PC-3 (cell line): ENCODE measurements at regions not wholly inside any gene's neighbourhood (a gene's known extent, or its start where the extent isn't known, plus 50 kb on each side); places are given as distances from the start of the nearest gene placed in this dataset.

Experiments used
- ATAC-seq: fragments of 200-7000 bp; cut with Tn5 transposase; 2 replicates; pipeline ENCODE4 v1.9.1; 2020; ENCODE audit warnings: mild to moderate bottlenecking, moderate library complexity
- BruUV-seq: library from RNA; stranded (reverse); fragments of 400-500 nt; replicated peaks from 2 replicates; lab custom pipeline; 2021; lab: Mats Ljungman, UMichigan
- CTCF ChIA-PET: fragments of 300-600 bp; sonication (Branson Sonifier 250); formaldehyde crosslinking; loops from one replicate; lab custom pipeline; 2022; ENCODE audit warnings: antibody characterized with exemption; lab: Charles Lee
- POLR2A ChIA-PET: fragments of 300-600 bp; sonication (Branson Sonifier 250); formaldehyde crosslinking; loops from one replicate; lab custom pipeline; 2022; ENCODE audit warnings: antibody characterized with exemption; ENCODE audit not compliant: unreplicated experiment; lab: Charles Lee
- DNase-seq: peaks from one replicate; pipeline ENCODE4 v3.0.0-alpha.2; 2015
- H2AFZ ChIP-seq: fragments of 300-600 bp; sonication (generic); 2 replicates; pipeline ENCODE4 v1.6.0; 2016; ENCODE audit warnings: antibody characterized with exemption, low read length
- H3F3A ChIP-seq: fragments of 300-600 bp; sonication (generic); one replicate; pipeline ENCODE4 v1.6.0; 2017; ENCODE audit warnings: antibody characterized with exemption, low read length, control low read depth, mild to moderate bottlenecking; ENCODE audit not compliant: unreplicated experiment
- H3K27ac ChIP-seq: fragments of 300-600 bp; sonication (generic); 2 replicates; pipeline ENCODE4 v1.5.1; 2016; ENCODE audit warnings: mild to moderate bottlenecking, low read length
- H3K27me3 ChIP-seq: fragments of 300-600 bp; sonication (generic); 2 replicates; pipeline ENCODE4 v1.6.1; 2016; ENCODE audit warnings: low read length, mixed read lengths
- H3K36me3 ChIP-seq: fragments of 300-600 bp; sonication (generic); 2 replicates; pipeline ENCODE4 v1.6.1; 2016; ENCODE audit warnings: low read depth, mixed run types, low read length, mixed read lengths
- H3K4me1 ChIP-seq: fragments of 300-600 bp; sonication (generic); 2 replicates; pipeline ENCODE4 v1.5.1; 2016; ENCODE audit warnings: low read length; ENCODE audit not compliant: insufficient read depth
- H3K4me2 ChIP-seq: fragments of 300-600 bp; sonication (generic); 2 replicates; pipeline ENCODE4 v1.6.0; 2016; ENCODE audit warnings: low read length
- H3K4me3 ChIP-seq: fragments of 300-600 bp; sonication (generic); 2 replicates; pipeline ENCODE4 v1.5.1; 2016; ENCODE audit warnings: mild to moderate bottlenecking, low read length, mixed read lengths
- H3K79me2 ChIP-seq: fragments of 300-600 bp; sonication (generic); 2 replicates; pipeline ENCODE4 v1.6.1; 2017; ENCODE audit warnings: low read length, mixed read lengths
- H3K9ac ChIP-seq: fragments of 300-600 bp; sonication (generic); 2 replicates; pipeline ENCODE4 v1.6.0; 2016; ENCODE audit warnings: mild to moderate bottlenecking, low read length
- H3K9me2 ChIP-seq: fragments of 300-600 bp; sonication (generic); replicated peaks from 2 replicates; pipeline ENCODE4 v1.6.1; 2016; ENCODE audit warnings: mixed run types, low read length, mixed read lengths
- H3K9me3 ChIP-seq: fragments of 300-600 bp; sonication (generic); 2 replicates; pipeline ENCODE4 v1.6.1; 2016; ENCODE audit warnings: low read length, mixed read lengths
- H4K20me1 ChIP-seq: fragments of 300-600 bp; sonication (generic); 2 replicates; pipeline ENCODE4 v1.6.1; 2016; ENCODE audit warnings: low read length, mixed read lengths
- EZH2 ChIP-seq: fragments of 300-600 bp; sonication (generic); IDR thresholded peaks from one replicate; pipeline ENCODE4 v1.6.1; 2017; ENCODE audit warnings: antibody characterized with exemption, mild to moderate bottlenecking, low read length; ENCODE audit not compliant: unreplicated experiment
- EZH2phosphoT487 ChIP-seq: fragments of 300-600 bp; sonication (generic); IDR thresholded peaks from 2 replicates; pipeline ENCODE4 v1.6.1; 2018; ENCODE audit warnings: mild to moderate bottlenecking, antibody characterized with exemption, low read length, borderline replicate concordance
- intact Hi-C: fragments of 100-400 bp; cut with micrococcal nuclease; formaldehyde crosslinking; loops from 2 replicates; pipeline ENCODE4 v1.9.0; 2023
- TF ChIP-seq, protein P1 (sequence below): fragments of 300-600 bp; sonication (generic); conservative IDR thresholded peaks from 2 replicates; pipeline ENCODE4 v1.5.1; 2017; ENCODE audit warnings: antibody characterized with exemption, low read depth, mild to moderate bottlenecking, low read length

DNA sequence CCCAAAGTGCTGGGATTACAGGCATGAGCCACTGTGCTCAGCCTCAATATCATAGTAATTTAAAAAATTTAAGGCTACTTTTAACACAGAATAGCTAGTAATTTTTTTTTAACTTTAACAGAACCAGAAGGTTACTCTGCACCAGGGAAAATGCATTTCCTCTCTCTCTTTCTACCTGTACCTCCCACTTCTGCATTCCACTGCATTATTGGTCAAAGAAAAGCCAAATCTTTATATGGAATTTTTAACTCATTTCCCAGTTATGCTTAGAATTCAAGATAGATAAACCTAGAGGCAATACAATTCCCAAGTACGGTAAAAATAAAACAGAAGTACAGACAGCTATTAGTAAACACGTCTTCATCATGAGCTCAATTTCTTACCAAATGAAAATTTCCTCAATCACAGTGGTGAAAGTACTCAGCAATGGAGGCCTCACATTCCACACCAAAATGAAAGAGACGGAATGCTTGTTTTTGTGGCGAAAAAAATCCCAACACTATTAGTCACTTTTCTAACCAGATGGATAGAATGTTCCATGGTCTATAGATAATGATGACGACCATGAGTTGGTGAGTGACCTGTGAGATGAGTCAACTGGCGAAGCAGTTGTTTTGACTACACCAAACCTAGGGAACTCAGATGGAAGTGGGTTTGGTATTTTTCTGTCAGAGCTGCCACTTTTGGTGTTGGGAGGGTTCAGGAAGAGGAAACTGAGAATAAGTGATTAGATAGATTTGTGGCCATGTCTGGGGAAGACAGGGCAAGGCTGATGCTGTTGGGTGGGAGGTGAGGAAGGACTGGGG is 104.7 kb upstream of the SGK1 start:
- peaks cover 7% of the 10 kb centered on the region for H3F3A ChIP-seq
- H3K9me3 ChIP-seq: no peaks in the 10 kb centered on the region
- peak overlapping the region; percentile 38 for H2AFZ ChIP-seq
- no peaks in the 10 kb centered on the region for H4K20me1 ChIP-seq
- peak; percentile 87 for DNase-seq
- 0 out of 2 replicates have a peak overlapping the region, but pooled peaks have one; percentile 25 for H3K4me3 ChIP-seq
- no TSS peak for BruUV-seq
- H3K9ac ChIP-seq: peak overlapping the region; percentile 29
- peak overlapping the region; percentile 66 for H3K4me2 ChIP-seq
- ChIA-PET POLR2A (interaction anchor here (0.6 to 0.7 kb wide), 4 partner anchors 10 to 251 kb away, joined by 3 to 6 read pairs (median 4); no protein-coding TSS in a partner anchor), CTCF (interaction anchor here (0.7 kb wide), 1 partner anchor 151 kb away, joined by 3 read pairs; no protein-coding TSS in a partner anchor)
- ATAC-seq: peak; percentile 54
- H3K4me1 ChIP-seq: peaks cover 56% of the 10 kb centered on the region
- no peaks in the 10 kb centered on the region for H3K36me3 ChIP-seq
- H3K79me2 ChIP-seq: no peaks in the 10 kb centered on the region
- intact Hi-C loops: loop anchor here (5.0 kb wide), 1 partner anchor 250 kb away; no protein-coding TSS in a partner anchor
- TF ChIP-seq, protein P1, sequence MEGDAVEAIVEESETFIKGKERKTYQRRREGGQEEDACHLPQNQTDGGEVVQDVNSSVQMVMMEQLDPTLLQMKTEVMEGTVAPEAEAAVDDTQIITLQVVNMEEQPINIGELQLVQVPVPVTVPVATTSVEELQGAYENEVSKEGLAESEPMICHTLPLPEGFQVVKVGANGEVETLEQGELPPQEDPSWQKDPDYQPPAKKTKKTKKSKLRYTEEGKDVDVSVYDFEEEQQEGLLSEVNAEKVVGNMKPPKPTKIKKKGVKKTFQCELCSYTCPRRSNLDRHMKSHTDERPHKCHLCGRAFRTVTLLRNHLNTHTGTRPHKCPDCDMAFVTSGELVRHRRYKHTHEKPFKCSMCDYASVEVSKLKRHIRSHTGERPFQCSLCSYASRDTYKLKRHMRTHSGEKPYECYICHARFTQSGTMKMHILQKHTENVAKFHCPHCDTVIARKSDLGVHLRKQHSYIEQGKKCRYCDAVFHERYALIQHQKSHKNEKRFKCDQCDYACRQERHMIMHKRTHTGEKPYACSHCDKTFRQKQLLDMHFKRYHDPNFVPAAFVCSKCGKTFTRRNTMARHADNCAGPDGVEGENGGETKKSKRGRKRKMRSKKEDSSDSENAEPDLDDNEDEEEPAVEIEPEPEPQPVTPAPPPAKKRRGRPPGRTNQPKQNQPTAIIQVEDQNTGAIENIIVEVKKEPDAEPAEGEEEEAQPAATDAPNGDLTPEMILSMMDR: no peak
- TF ChIP-seq EZH2 (no peak), EZH2phosphoT487 (no peak)
- H3K27me3 ChIP-seq: no peaks in the 10 kb centered on the region
- H3K27ac ChIP-seq: peak overlapping the region; percentile 86
- no peaks in the 10 kb centered on the region for H3K9me2 ChIP-seq

DNA sequence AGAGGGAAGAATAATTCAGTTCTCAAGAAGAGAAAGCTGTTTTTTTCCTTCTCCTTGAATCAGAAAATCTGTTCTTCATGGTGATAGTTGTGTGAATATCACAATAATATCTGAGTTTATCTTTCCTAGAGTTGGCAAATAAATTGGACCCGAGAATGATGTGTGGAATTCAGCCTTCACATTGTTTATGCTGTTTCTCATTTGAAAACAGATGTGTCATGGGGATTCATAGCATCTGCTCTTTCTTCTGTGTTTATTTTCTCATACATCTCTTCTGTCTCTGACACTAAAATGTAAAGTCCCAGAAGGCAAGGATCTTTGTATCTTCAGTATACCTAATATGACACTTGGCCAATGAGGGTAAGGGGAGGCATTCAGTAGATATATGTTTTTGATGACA is 103.6 kb upstream of the SGK1 start:
- intact Hi-C loops: loop anchor here (5.0 kb wide), 1 partner anchor 249 kb away; no protein-coding TSS in a partner anchor
- Histone ChIP-seq H3K27ac (peak overlapping the region; percentile 79), H3K4me3 (no peak overlapping the region), H3K79me2 (no peaks in the 10 kb centered on the region), H3K36me3 (no peaks in the 10 kb centered on the region), H3K27me3 (no peaks in the 10 kb centered on the region), H3K9ac (0 out of 2 replicates have a peak overlapping the region, but pooled peaks have one; percentile 1), H4K20me1 (no peaks in the 10 kb centered on the region), H2AFZ (no peak overlapping the region), H3K4me1 (peaks cover 54% of the 10 kb centered on the region), H3K9me2 (no peaks in the 10 kb centered on the region), H3K9me3 (no peaks in the 10 kb centered on the region), H3F3A (peaks cover 7% of the 10 kb centered on the region), H3K4me2 (no peak overlapping the region)
- ATAC-seq: no peak
- no TSS peak for BruUV-seq
- TF ChIP-seq, protein P1: no peak
- TF ChIP-seq EZH2: no peak
- no peak for TF ChIP-seq EZH2phosphoT487
- POLR2A ChIA-PET: interaction anchor here (0.5 kb wide), 1 partner anchor 14 kb away, joined by 3 read pairs; no protein-coding TSS in a partner anchor
- DNase-seq: no peak
- CTCF ChIA-PET: no interaction called here
